GM23248 (cell line): ENCODE measurements at regions not wholly inside any gene's neighbourhood (a gene's known extent, or its start where the extent isn't known, plus 50 kb on each side); places are given as distances from the start of the nearest gene placed in this dataset.

ENCODE experiments used
- DNase-seq: peaks from one replicate; pipeline ENCODE4 v3.0.0-alpha.2; 2015
- H2AFZ ChIP-seq: fragments of 200-600 bp; sonication (generic); 2 replicates; pipeline ENCODE4 v1.6.1; 2016; ENCODE audit warnings: antibody characterized with exemption
- H3F3A ChIP-seq: fragments of 200-600 bp; sonication (generic); 2 replicates; pipeline ENCODE4 v1.6.1; 2016; ENCODE audit warnings: mild to moderate bottlenecking, antibody characterized with exemption, mixed run types; ENCODE audit not compliant: insufficient read depth
- H3K27ac ChIP-seq: fragments of 200-600 bp; sonication (generic); 2 replicates; pipeline ENCODE4 v1.5.1; 2016; ENCODE audit warnings: mild to moderate bottlenecking
- H3K27me3 ChIP-seq: fragments of 200-600 bp; sonication (generic); replicated peaks from 2 replicates; pipeline ENCODE4 v1.6.1; 2016; ENCODE audit warnings: mild to moderate bottlenecking; ENCODE audit not compliant: insufficient read depth
- H3K36me3 ChIP-seq: fragments of 200-600 bp; sonication (generic); 2 replicates; pipeline ENCODE4 v1.6.1; 2016; ENCODE audit warnings: low read depth, mild to moderate bottlenecking
- H3K4me1 ChIP-seq: fragments of 200-600 bp; sonication (generic); 2 replicates; pipeline ENCODE4 v1.6.1; 2016; ENCODE audit warnings: mild to moderate bottlenecking; ENCODE audit not compliant: insufficient read depth
- H3K4me2 ChIP-seq: fragments of 200-600 bp; sonication (generic); one replicate; pipeline ENCODE4 v1.6.1; 2016; ENCODE audit warnings: mild to moderate bottlenecking; ENCODE audit not compliant: unreplicated experiment
- H3K4me3 ChIP-seq: fragments of 200-600 bp; sonication (generic); 2 replicates; pipeline ENCODE4 v1.5.1; 2016; ENCODE audit warnings: mild to moderate bottlenecking
- H3K79me2 ChIP-seq: fragments of 200-600 bp; sonication (generic); 2 replicates; pipeline ENCODE4 v1.6.1; 2016; ENCODE audit warnings: mild to moderate bottlenecking; ENCODE audit not compliant: insufficient read depth
- H3K9ac ChIP-seq: fragments of 200-600 bp; sonication (generic); 2 replicates; pipeline ENCODE4 v1.6.1; 2016; ENCODE audit warnings: mild to moderate bottlenecking
- H3K9me2 ChIP-seq: fragments of 200-600 bp; sonication (generic); 2 replicates; pipeline ENCODE4 v1.6.1; 2016; ENCODE audit warnings: mixed run types, mild to moderate bottlenecking, moderate library complexity; ENCODE audit not compliant: insufficient read depth
- H3K9me3 ChIP-seq: fragments of 200-600 bp; sonication (generic); one replicate; pipeline ENCODE4 v1.6.1; 2017; ENCODE audit warnings: low read depth
- H4K20me1 ChIP-seq: fragments of 200-600 bp; sonication (generic); 2 replicates; pipeline ENCODE4 v1.6.0; 2016; ENCODE audit not compliant: insufficient read depth
- EZH2 ChIP-seq: fragments of 200-600 bp; sonication (generic); IDR thresholded peaks from 2 replicates; pipeline ENCODE4 v1.6.1; 2018; ENCODE audit warnings: antibody characterized with exemption, mild to moderate bottlenecking; ENCODE audit not compliant: insufficient read depth, poor library complexity, severe bottlenecking
- EZH2phosphoT487 ChIP-seq: fragments of 200-600 bp; sonication (generic); IDR thresholded peaks from 2 replicates; pipeline ENCODE4 v1.6.1; 2018; ENCODE audit warnings: antibody characterized with exemption, moderate library complexity, mild to moderate bottlenecking, low read depth; ENCODE audit not compliant: insufficient read depth
- WGBS, 2 experiments: methylation state at CpG; one replicate each; pipeline ENCODE4 v1.1.6; 2015 to 2017; ENCODE audit warnings: low lambda C conversion rate in 2 of 2, low coverage in 1 of 2; ENCODE audit errors: missing lambda C conversion rate in 2 of 2; 5-methylcytosine and 5-hydroxymethylcytosine counted together
- in situ Hi-C: fragments of 300-500 bp; cut with MboI; formaldehyde crosslinking; loops from 2 replicates; pipeline ENCODE4 v1.15.0; 2020

GRCh38 chr6:11362564-11362963 is 130.1 kb upstream of the NEDD9 start:
- no peak overlapping the region for H3K4me3 ChIP-seq
- H3K36me3 ChIP-seq = no peaks in the 10 kb centered on the region
- H3K79me2 ChIP-seq = no peaks in the 10 kb centered on the region
- H3K9me2 ChIP-seq = no peaks in the 10 kb centered on the region
- no peaks in the 10 kb centered on the region for H3K9me3 ChIP-seq
- H4K20me1 ChIP-seq = no peaks in the 10 kb centered on the region
- in situ Hi-C loops = no loop called here
- 50 to 70% methylated on average over 1 of the region's 1 CpG for WGBS, 2 experiments
- H3K9ac ChIP-seq = no peak overlapping the region
- no peak overlapping the region for H3K27ac ChIP-seq
- TF ChIP-seq EZH2 (no peak), EZH2phosphoT487 (no peak)
- H3K4me2 ChIP-seq = no peak overlapping the region
- no peak overlapping the region for H2AFZ ChIP-seq
- H3F3A ChIP-seq = peaks cover 7% of the 10 kb centered on the region; the same call in 1 of the 2 replicates
- peak; percentile 14 for DNase-seq
- peaks cover 7% of the 10 kb centered on the region for H3K4me1 ChIP-seq
- no peaks in the 10 kb centered on the region for H3K27me3 ChIP-seq

GRCh38 chr6:11358904-11359830 is 126.7 kb upstream of the NEDD9 start:
- 87 to 88% methylated on average over 4 of the region's 4 CpGs for WGBS, 2 experiments
- in situ Hi-C loops = no loop called here
- DNase-seq = peak; percentile 21
- Histone ChIP-seq H3K79me2 (no peaks in the 10 kb centered on the region), H4K20me1 (no peaks in the 10 kb centered on the region), H3K4me3 (no peak overlapping the region), H3K9me3 (no peaks in the 10 kb centered on the region), H3K9me2 (no peaks in the 10 kb centered on the region), H2AFZ (no peak overlapping the region), H3K4me2 (no peak overlapping the region), H3K4me1 (no peaks in the 10 kb centered on the region), H3K27me3 (no peaks in the 10 kb centered on the region), H3K27ac (no peak overlapping the region), H3K9ac (no peak overlapping the region), H3F3A (no peaks in the 10 kb centered on the region), H3K36me3 (no peaks in the 10 kb centered on the region)
- TF ChIP-seq EZH2phosphoT487 = no peak
- no peak for TF ChIP-seq EZH2

- H3K9ac ChIP-seq = no peak overlapping the region
- no peaks in the 10 kb centered on the region for H4K20me1 ChIP-seq
- WGBS, 2 experiments = 86 to 91% methylated on average over 7 of the region's 7 CpGs
- no peak overlapping the region for H3K27ac ChIP-seq
- in situ Hi-C loops = no loop called here
- no peaks in the 10 kb centered on the region for H3F3A ChIP-seq
- no peaks in the 10 kb centered on the region for H3K79me2 ChIP-seq
- H3K9me3 ChIP-seq = no peaks in the 10 kb centered on the region
- no peak overlapping the region for H3K4me2 ChIP-seq
- no peaks in the 10 kb centered on the region for H3K4me1 ChIP-seq
- no peaks in the 10 kb centered on the region for H3K36me3 ChIP-seq
- H2AFZ ChIP-seq = no peak overlapping the region
- no peaks in the 10 kb centered on the region for H3K27me3 ChIP-seq
- H3K9me2 ChIP-seq = no peaks in the 10 kb centered on the region
- TF ChIP-seq EZH2 = no peak
- no peak for TF ChIP-seq EZH2phosphoT487
- DNase-seq = no peak
- no peak overlapping the region for H3K4me3 ChIP-seq
These were observed 124.8 kb upstream of the NEDD9 start for GRCh38 chr6:11357285-11357684.

DNA sequence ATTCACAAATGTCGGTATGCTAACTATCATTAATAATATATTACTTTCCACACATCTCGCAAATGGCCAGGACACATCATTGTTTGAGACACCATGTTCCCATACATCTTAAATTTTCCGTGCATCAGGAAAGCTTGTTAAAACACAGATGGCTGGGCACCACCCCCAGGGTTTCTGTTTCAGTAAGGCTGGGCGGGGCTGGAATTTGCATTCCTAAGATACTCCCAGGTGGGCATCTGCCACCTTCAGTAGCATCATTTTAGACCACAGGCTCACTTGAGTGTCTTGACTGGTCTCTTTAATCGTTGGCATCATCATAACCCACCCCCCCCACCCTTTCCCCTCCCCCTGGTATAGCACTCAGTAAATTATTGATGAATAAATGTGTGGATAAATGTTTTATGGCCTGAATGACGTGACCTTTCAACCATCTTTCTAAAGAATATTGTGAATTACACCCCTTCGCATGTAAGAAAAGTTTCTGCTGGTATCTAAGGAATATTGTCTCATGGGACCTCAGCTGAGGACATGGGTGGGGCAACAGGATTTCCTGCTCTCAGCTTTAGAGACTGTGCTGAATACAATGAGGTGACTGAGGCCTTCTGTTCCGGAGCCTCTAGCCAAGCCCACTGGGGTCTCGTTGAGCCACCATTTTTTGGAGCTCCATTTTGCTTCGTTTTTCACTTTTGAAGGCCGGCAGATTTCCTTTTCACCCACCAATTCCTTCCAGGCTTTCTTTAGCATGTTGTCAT is 124.1 kb upstream of the NEDD9 start:
- Histone ChIP-seq H3K9me2 (no peaks in the 10 kb centered on the region), H4K20me1 (no peaks in the 10 kb centered on the region), H3K4me3 (no peak overlapping the region), H3K9ac (no peak overlapping the region), H2AFZ (no peak overlapping the region), H3K4me2 (no peak overlapping the region), H3K79me2 (no peaks in the 10 kb centered on the region), H3F3A (no peaks in the 10 kb centered on the region), H3K27me3 (no peaks in the 10 kb centered on the region), H3K27ac (no peak overlapping the region), H3K36me3 (no peaks in the 10 kb centered on the region), H3K4me1 (no peaks in the 10 kb centered on the region), H3K9me3 (no peaks in the 10 kb centered on the region)
- 72 to 75% methylated on average over 11 of the region's 11 CpGs for WGBS, 2 experiments
- in situ Hi-C loops = no loop called here
- TF ChIP-seq EZH2phosphoT487 = no peak
- no peak for TF ChIP-seq EZH2
- no peak for DNase-seq
